ENCODE measurements at regions not wholly inside any gene's neighbourhood (a gene's known extent, or its start where the extent isn't known, plus 50 kb on each side); places are given as distances from the start of the nearest gene placed in this dataset.
"Not testable (repeated sequence)": the region's sequence is repeated elsewhere in the genome, so short reads cannot be mapped to it uniquely, and the experiment has no call there.

- no peaks in the 10 kb centered on the region for H3K27me3 ChIP-seq (ENCODE audit: control insufficient read depth, insufficient read depth, low read length)
- TF ChIP-seq CTCF (IDR thresholded peaks at IDR 0.05; ENCODE audit: insufficient read depth, low read length, poor library complexity, severe bottlenecking): no peak
- H3K36me3 ChIP-seq (ENCODE audit: control insufficient read depth, insufficient read depth, low read length): no peaks in the 10 kb centered on the region
- no peak for DNase-seq (ENCODE audit: low read depth)
- no peak overlapping the region for H3K4me3 ChIP-seq (ENCODE audit: low read depth, low read length)
Measured at GRCh38 chr15:62902821-62903220, 139.7 kb upstream of the TPM1 start.

- H3K36me3 ChIP-seq (ENCODE audit: control insufficient read depth, insufficient read depth, low read length): no peaks in the 10 kb centered on the region
- no peak overlapping the region for H3K4me3 ChIP-seq (ENCODE audit: low read depth, low read length)
- no peak for DNase-seq (ENCODE audit: low read depth)
- H3K27me3 ChIP-seq (ENCODE audit: control insufficient read depth, insufficient read depth, low read length): no peaks in the 10 kb centered on the region
- TF ChIP-seq CTCF (IDR thresholded peaks at IDR 0.05; ENCODE audit: insufficient read depth, low read length, poor library complexity, severe bottlenecking): no peak
Measured at GRCh38 chr15:62903437-62903836, 139.1 kb upstream of the TPM1 start.

- no peak for DNase-seq (ENCODE audit: low read depth)
- no peaks in the 10 kb centered on the region for H3K27me3 ChIP-seq (ENCODE audit: control insufficient read depth, insufficient read depth, low read length)
- no peaks in the 10 kb centered on the region for H3K36me3 ChIP-seq (ENCODE audit: control insufficient read depth, insufficient read depth, low read length)
- no peak for TF ChIP-seq CTCF (IDR thresholded peaks at IDR 0.05; ENCODE audit: insufficient read depth, low read length, poor library complexity, severe bottlenecking)
- no peak overlapping the region for H3K4me3 ChIP-seq (ENCODE audit: low read depth, low read length)
Measured at GRCh38 chr15:62904041-62904910, 138.3 kb upstream of the TPM1 start.

- H3K36me3 ChIP-seq (ENCODE audit: control insufficient read depth, insufficient read depth, low read length): no peaks in the 10 kb centered on the region
- no peaks in the 10 kb centered on the region for H3K27me3 ChIP-seq (ENCODE audit: control insufficient read depth, insufficient read depth, low read length)
- no peak overlapping the region for H3K4me3 ChIP-seq (ENCODE audit: low read depth, low read length)
- DNase-seq (ENCODE audit: low read depth): no peak
- no peak for TF ChIP-seq CTCF (IDR thresholded peaks at IDR 0.05; ENCODE audit: insufficient read depth, low read length, poor library complexity, severe bottlenecking)
Measured at GRCh38 chr15:62906627-62907026, 135.9 kb upstream of the TPM1 start.

- no peak overlapping the region for H3K4me3 ChIP-seq (ENCODE audit: low read depth, low read length)
- no peaks in the 10 kb centered on the region for H3K36me3 ChIP-seq (ENCODE audit: control insufficient read depth, insufficient read depth, low read length)
- DNase-seq (ENCODE audit: low read depth): no peak
- no peak for TF ChIP-seq CTCF (IDR thresholded peaks at IDR 0.05; ENCODE audit: insufficient read depth, low read length, poor library complexity, severe bottlenecking)
- no peaks in the 10 kb centered on the region for H3K27me3 ChIP-seq (ENCODE audit: control insufficient read depth, insufficient read depth, low read length)
Measured at GRCh38 chr15:62907275-62907674, 135.3 kb upstream of the TPM1 start.

- not testable (repeated sequence) for H3K4me3 ChIP-seq (ENCODE audit: low read depth, low read length); H3K36me3 ChIP-seq (ENCODE audit: control insufficient read depth, insufficient read depth, low read length); H3K27me3 ChIP-seq (ENCODE audit: control insufficient read depth, insufficient read depth, low read length); DNase-seq (ENCODE audit: low read depth)
Measured at GRCh38 chr15:62908341-62908740, 134.2 kb upstream of the TPM1 start.

All from kidney epithelial cell (primary cell).